ENCODE measurements at regions not wholly inside any gene's neighbourhood (a gene's known extent, or its start where the extent isn't known, plus 50 kb on each side); places are given as distances from the start of the nearest gene placed in this dataset.

GRCh38 chr10:80893256-80893655 is 355.6 kb downstream of the SH2D4B start:
- Histone ChIP-seq H3K9me3 (ENCODE audit: insufficient read depth, low read depth, low read length) (peaks cover 5% of the 10 kb centered on the region), H3K27me3 (ENCODE audit: insufficient read depth, low read length) (no peaks in the 10 kb centered on the region), H3K36me3 (ENCODE audit: insufficient read depth, low read length) (no peaks in the 10 kb centered on the region), H2AFZ (ENCODE audit: low read depth, low read length) (no peak overlapping the region), H4K20me1 (ENCODE audit: insufficient read depth, low read length) (no peaks in the 10 kb centered on the region), H3K9ac (ENCODE audit: low read length) (no peak overlapping the region), H3K4me2 (ENCODE audit: low read length) (no peak overlapping the region), H3K79me2 (ENCODE audit: insufficient read depth, low read length) (no peaks in the 10 kb centered on the region), H3K27ac (ENCODE audit: low read depth, low read length) (no peak overlapping the region), H3K4me3 (ENCODE audit: insufficient read depth, low read depth, low read length) (no peak overlapping the region), H3K4me1 (ENCODE audit: insufficient read depth, low read length) (no peaks in the 10 kb centered on the region)
- Mint-ChIP-seq H3K9me3 (ENCODE audit: unreplicated experiment) (no peaks in the 10 kb centered on the region), H3K27me3 (ENCODE audit: low read depth, unreplicated experiment) (peaks cover 32% of the 10 kb centered on the region), H3K4me1 (ENCODE audit: low read depth, unreplicated experiment) (no peaks in the 10 kb centered on the region), H3K4me3 (ENCODE audit: unreplicated experiment) (no peak overlapping the region), H3K36me3 (ENCODE audit: low read depth, unreplicated experiment) (no peaks in the 10 kb centered on the region), H3K27ac (ENCODE audit: unreplicated experiment) (no peak overlapping the region)
- TF ChIP-seq CTCF (IDR thresholded peaks at IDR 0.05; ENCODE audit: insufficient read depth, low read depth, low read length), result no peak
- TF ChIP-seq EZH2 (IDR thresholded peaks at IDR 0.05; ENCODE audit: insufficient read depth, low read length), result no peak
- FAIRE-seq (no peak), DNase-seq (ENCODE audit: low read depth) (no peak)

- Histone ChIP-seq H3K4me3 (ENCODE audit: insufficient read depth, low read depth, low read length) (no peak overlapping the region), H3K27me3 (ENCODE audit: insufficient read depth, low read length) (no peaks in the 10 kb centered on the region), H3K27ac (ENCODE audit: low read depth, low read length) (no peak overlapping the region), H3K79me2 (ENCODE audit: insufficient read depth, low read length) (no peaks in the 10 kb centered on the region), H3K4me1 (ENCODE audit: insufficient read depth, low read length) (no peaks in the 10 kb centered on the region), H3K9ac (ENCODE audit: low read length) (no peak overlapping the region), H4K20me1 (ENCODE audit: insufficient read depth, low read length) (no peaks in the 10 kb centered on the region), H3K4me2 (ENCODE audit: low read length) (no peak overlapping the region), H3K9me3 (ENCODE audit: insufficient read depth, low read depth, low read length) (peaks cover 5% of the 10 kb centered on the region), H3K36me3 (ENCODE audit: insufficient read depth, low read length) (no peaks in the 10 kb centered on the region), H2AFZ (ENCODE audit: low read depth, low read length) (no peak overlapping the region)
- Mint-ChIP-seq H3K4me1 (ENCODE audit: low read depth, unreplicated experiment) (no peaks in the 10 kb centered on the region), H3K4me3 (ENCODE audit: unreplicated experiment) (no peak overlapping the region), H3K27ac (ENCODE audit: unreplicated experiment) (no peak overlapping the region), H3K36me3 (ENCODE audit: low read depth, unreplicated experiment) (no peaks in the 10 kb centered on the region), H3K27me3 (ENCODE audit: low read depth, unreplicated experiment) (peaks cover 30% of the 10 kb centered on the region), H3K9me3 (ENCODE audit: unreplicated experiment) (no peaks in the 10 kb centered on the region)
- FAIRE-seq, result no peak
- no peak for TF ChIP-seq CTCF (IDR thresholded peaks at IDR 0.05; ENCODE audit: insufficient read depth, low read depth, low read length)
- TF ChIP-seq EZH2 (IDR thresholded peaks at IDR 0.05; ENCODE audit: insufficient read depth, low read length), result no peak
- DNase-seq (ENCODE audit: low read depth), result no peak
Measured at GRCh38 chr10:80894311-80894791, 356.6 kb downstream of the SH2D4B start.

GRCh38 chr10:80894797-80895467 is 357.2 kb downstream of the SH2D4B start:
- Histone ChIP-seq H3K9ac (ENCODE audit: low read length) (no peak overlapping the region), H3K36me3 (ENCODE audit: insufficient read depth, low read length) (no peaks in the 10 kb centered on the region), H3K9me3 (ENCODE audit: insufficient read depth, low read depth, low read length) (no peaks in the 10 kb centered on the region), H3K4me2 (ENCODE audit: low read length) (no peak overlapping the region), H4K20me1 (ENCODE audit: insufficient read depth, low read length) (no peaks in the 10 kb centered on the region), H3K4me3 (ENCODE audit: insufficient read depth, low read depth, low read length) (no peak overlapping the region), H3K27me3 (ENCODE audit: insufficient read depth, low read length) (no peaks in the 10 kb centered on the region), H3K4me1 (ENCODE audit: insufficient read depth, low read length) (no peaks in the 10 kb centered on the region), H3K79me2 (ENCODE audit: insufficient read depth, low read length) (no peaks in the 10 kb centered on the region), H3K27ac (ENCODE audit: low read depth, low read length) (no peak overlapping the region), H2AFZ (ENCODE audit: low read depth, low read length) (no peak overlapping the region)
- peaks cover 25% of the 10 kb centered on the region for H3K27me3 Mint-ChIP-seq (ENCODE audit: low read depth, unreplicated experiment)
- no peaks in the 10 kb centered on the region for H3K4me1 Mint-ChIP-seq (ENCODE audit: low read depth, unreplicated experiment)
- DNase-seq (ENCODE audit: low read depth) (no peak), FAIRE-seq (no peak)
- H3K9me3 Mint-ChIP-seq (ENCODE audit: unreplicated experiment), result no peaks in the 10 kb centered on the region
- H3K36me3 Mint-ChIP-seq (ENCODE audit: low read depth, unreplicated experiment), result no peaks in the 10 kb centered on the region
- TF ChIP-seq CTCF (IDR thresholded peaks at IDR 0.05; ENCODE audit: insufficient read depth, low read depth, low read length) (no peak), EZH2 (IDR thresholded peaks at IDR 0.05; ENCODE audit: insufficient read depth, low read length) (no peak)
- H3K27ac Mint-ChIP-seq (ENCODE audit: unreplicated experiment), result no peak overlapping the region
- no peak overlapping the region for H3K4me3 Mint-ChIP-seq (ENCODE audit: unreplicated experiment)

Data from astrocyte (in vitro differentiated cells and primary cell).